Brain pericyte (primary cell): ENCODE measurements at regions not wholly inside any gene's neighbourhood (a gene's known extent, or its start where the extent isn't known, plus 50 kb on each side); places are given as distances from the start of the nearest gene placed in this dataset.

ENCODE experiments used
- DNase-seq: peaks from one replicate; pipeline ENCODE4 v3.0.0-alpha.2; 2012; ENCODE audit warnings: low read depth, low spot score

GRCh38 chr18:45119876-45120275 lies 439.2 kb downstream of the SETBP1 start:
- peak; percentile 2 for DNase-seq

GRCh38 chr18:45121146-45121545 lies 440.5 kb downstream of the SETBP1 start:
- no peak for DNase-seq

- DNase-seq = no peak
Observed at GRCh38 chr18:45122506-45122905, 441.8 kb downstream of the SETBP1 start.

GRCh38 chr18:45127405-45127804 lies 446.7 kb downstream of the SETBP1 start:
- no peak for DNase-seq

- no peak for DNase-seq
Observed at GRCh38 chr18:45133276-45133675, 452.6 kb downstream of the SETBP1 start.

GRCh38 chr18:45136381-45137086 lies 455.8 kb downstream of the SETBP1 start:
- no peak for DNase-seq

- DNase-seq = no peak
Observed at GRCh38 chr18:45137087-45137419, 456.4 kb downstream of the SETBP1 start.

- no peak for DNase-seq
Observed at GRCh38 chr18:45139478-45139877, 458.8 kb downstream of the SETBP1 start.

- no peak for DNase-seq
Observed at GRCh38 chr18:45142868-45143267, 462.2 kb downstream of the SETBP1 start.

- DNase-seq = no peak
Observed at GRCh38 chr18:45149712-45150111, 465.6 kb upstream of the SLC14A2 start.

- no peak for DNase-seq
Observed at GRCh38 chr18:45151645-45152044, 463.6 kb upstream of the SLC14A2 start.

- no peak for DNase-seq
Observed at GRCh38 chr18:45155526-45155925, 459.8 kb upstream of the SLC14A2 start.

GRCh38 chr18:45156946-45157345 lies 458.3 kb upstream of the SLC14A2 start:
- no peak for DNase-seq

GRCh38 chr18:45157576-45157975 lies 457.7 kb upstream of the SLC14A2 start:
- DNase-seq = no peak

GRCh38 chr18:45161850-45162249 lies 453.4 kb upstream of the SLC14A2 start:
- DNase-seq = no peak

- no peak for DNase-seq
Observed at GRCh38 chr18:45163871-45164270, 451.4 kb upstream of the SLC14A2 start.

GRCh38 chr18:45164551-45164950 lies 450.7 kb upstream of the SLC14A2 start:
- DNase-seq = no peak

- DNase-seq = no peak
Observed at GRCh38 chr18:45165176-45165713, 450.0 kb upstream of the SLC14A2 start.

- no peak for DNase-seq
Observed at GRCh38 chr18:45165871-45166270, 449.4 kb upstream of the SLC14A2 start.

GRCh38 chr18:45166341-45166835 lies 448.9 kb upstream of the SLC14A2 start:
- no peak for DNase-seq

- no peak for DNase-seq
Observed at GRCh38 chr18:45166836-45167551, 448.3 kb upstream of the SLC14A2 start.

GRCh38 chr18:45167631-45168280 lies 447.5 kb upstream of the SLC14A2 start:
- DNase-seq = no peak
